HG03439 (cell line): ENCODE measurements at regions not wholly inside any gene's neighbourhood (a gene's known extent, or its start where the extent isn't known, plus 50 kb on each side); places are given as distances from the start of the nearest gene placed in this dataset.
"Not testable (repeated sequence)": the region's sequence is repeated elsewhere in the genome, so short reads cannot be mapped to it uniquely, and the experiment has no call there.

Source experiments
- ATAC-seq: cut with Tn5 transposase; IDR thresholded peaks from one replicate; pipeline ENCODE4 v1.9.1; 2021; ENCODE audit warnings: mild to moderate bottlenecking, moderate library complexity; ENCODE audit not compliant: unreplicated experiment

GRCh38 chr5:72693546-72694205, 122.8 kb upstream of the TNPO1 start:
- no peak for ATAC-seq

- no peak for ATAC-seq
These were observed 123.6 kb upstream of the TNPO1 start for GRCh38 chr5:72692651-72693442.

- no peak for ATAC-seq
These were observed 124.2 kb upstream of the TNPO1 start for GRCh38 chr5:72692231-72692637.

GRCh38 chr5:72691751-72692150, 124.7 kb upstream of the TNPO1 start:
- ATAC-seq: no peak

GRCh38 chr5:72688916-72689315, 127.5 kb upstream of the TNPO1 start:
- no peak for ATAC-seq

- no peak for ATAC-seq
These were observed 129.2 kb upstream of the TNPO1 start for GRCh38 chr5:72687288-72687687.

- ATAC-seq: no peak
These were observed 133.9 kb upstream of the TNPO1 start for GRCh38 chr5:72682561-72682960.

- no peak for ATAC-seq
These were observed 134.7 kb upstream of the TNPO1 start for GRCh38 chr5:72681781-72682180.

GRCh38 chr5:72677447-72677846, 139.0 kb upstream of the TNPO1 start:
- ATAC-seq: no peak

- not testable (repeated sequence) for ATAC-seq
These were observed 139.6 kb upstream of the TNPO1 start for GRCh38 chr5:72676831-72677230.

GRCh38 chr5:72673623-72674022, 142.8 kb upstream of the TNPO1 start:
- ATAC-seq: no peak

- ATAC-seq: no peak
These were observed 143.3 kb upstream of the TNPO1 start for GRCh38 chr5:72673180-72673579.

GRCh38 chr5:72667708-72668107, 148.8 kb upstream of the TNPO1 start:
- ATAC-seq: no peak

GRCh38 chr5:72662936-72663335, 153.5 kb upstream of the TNPO1 start:
- ATAC-seq: no peak

GRCh38 chr5:72662305-72662704, 154.2 kb upstream of the TNPO1 start:
- ATAC-seq: no peak

GRCh38 chr5:72661405-72661804, 154.2 kb upstream of the ZNF366 start:
- ATAC-seq: no peak

- no peak for ATAC-seq
These were observed 152.5 kb upstream of the ZNF366 start for GRCh38 chr5:72659726-72660125.

- ATAC-seq: no peak
These were observed 151.7 kb upstream of the ZNF366 start for GRCh38 chr5:72658761-72659540.

GRCh38 chr5:72658161-72658560, 151.0 kb upstream of the ZNF366 start:
- no peak for ATAC-seq

GRCh38 chr5:72656756-72657513, 149.7 kb upstream of the ZNF366 start:
- ATAC-seq: no peak

GRCh38 chr5:72656331-72656730, 149.1 kb upstream of the ZNF366 start:
- no peak for ATAC-seq
